Ishikawa (cell line): ENCODE measurements at regions not wholly inside any gene's neighbourhood (a gene's known extent, or its start where the extent isn't known, plus 50 kb on each side); places are given as distances from the start of the nearest gene placed in this dataset.

Experiments
- CEBPB ChIP-seq: IDR thresholded peaks from 2 replicates; pipeline ENCODE4 v1.6.1; 2012
- CREB1 ChIP-seq: IDR thresholded peaks from 2 replicates; pipeline ENCODE4 v1.6.1; 2012; ENCODE audit warnings: low read depth
- EGR1 ChIP-seq: IDR thresholded peaks from 2 replicates; pipeline ENCODE4 v1.6.1; 2012
- EP300 ChIP-seq: IDR thresholded peaks from 2 replicates; pipeline ENCODE4 v1.6.1; 2012; ENCODE audit warnings: borderline replicate concordance
- FOXM1 ChIP-seq: IDR thresholded peaks from 2 replicates; pipeline ENCODE4 v1.6.1; 2012; ENCODE audit warnings: low read depth, borderline replicate concordance
- MAX ChIP-seq: IDR thresholded peaks from 2 replicates; pipeline ENCODE4 v1.6.1; 2012
- NFIC ChIP-seq: IDR thresholded peaks from 2 replicates; pipeline ENCODE4 v1.6.1; 2012
- RAD21 ChIP-seq: IDR thresholded peaks from 2 replicates; pipeline ENCODE4 v1.6.1; 2012; ENCODE audit warnings: low read depth
- REST ChIP-seq: IDR thresholded peaks from 2 replicates; pipeline ENCODE4 v1.6.1; 2012; ENCODE audit warnings: low read depth, mild to moderate bottlenecking
- TAF1 ChIP-seq: IDR thresholded peaks from 2 replicates; pipeline ENCODE4 v1.6.1; 2012; ENCODE audit warnings: low read depth, mild to moderate bottlenecking
- TCF12 ChIP-seq: IDR thresholded peaks from 2 replicates; pipeline ENCODE4 v1.6.1; 2012; ENCODE audit warnings: low read depth
- TEAD4 ChIP-seq: IDR thresholded peaks from 2 replicates; pipeline ENCODE4 v1.6.1; 2012
- USF1 ChIP-seq: IDR thresholded peaks from 2 replicates; pipeline ENCODE4 v1.6.1; 2012
- YY1 ChIP-seq: IDR thresholded peaks from 2 replicates; pipeline ENCODE4 v1.6.1; 2012; ENCODE audit warnings: low read depth
- ZBTB7A ChIP-seq: IDR thresholded peaks from 2 replicates; pipeline ENCODE4 v1.6.1; 2012; ENCODE audit warnings: low read depth

GRCh38 chr11:23875176-23875850 is 621.5 kb upstream of the LUZP2 start:
- TF ChIP-seq TEAD4, result no peak
- TF ChIP-seq TCF12, result no peak
- no peak for TF ChIP-seq CREB1
- no peak for TF ChIP-seq REST
- TF ChIP-seq YY1, result no peak
- TF ChIP-seq ZBTB7A, result no peak

GRCh38 chr11:23884341-23884740 is 612.5 kb upstream of the LUZP2 start:
- TF ChIP-seq CEBPB (no peak), EP300 (no peak)

- TF ChIP-seq NFIC (no peak), EGR1 (no peak), TEAD4 (no peak), REST (no peak), CREB1 (no peak), EP300 (no peak), TAF1 (no peak), USF1 (no peak)
Observed at GRCh38 chr11:23885801-23886200, 611.1 kb upstream of the LUZP2 start.

GRCh38 chr11:23893126-23893525 is 603.7 kb upstream of the LUZP2 start:
- TF ChIP-seq EP300 (no peak), FOXM1 (no peak), ZBTB7A (no peak), USF1 (no peak)

GRCh38 chr11:23897453-23898286 is 599.2 kb upstream of the LUZP2 start:
- TF ChIP-seq NFIC (no peak), MAX (no peak), YY1 (no peak), ZBTB7A (no peak), EGR1 (no peak), USF1 (no peak), CREB1 (no peak), EP300 (no peak), FOXM1 (no peak)

- peak; percentile 88 for TF ChIP-seq TEAD4
- no peak for TF ChIP-seq RAD21
- TF ChIP-seq USF1, result peak; percentile 52
- TF ChIP-seq TCF12, result 0 out of 2 replicates have a peak, but pooled peaks have one; percentile 41
- no peak for TF ChIP-seq CREB1
- TF ChIP-seq TAF1, result no peak
- TF ChIP-seq FOXM1, result no peak
- no peak for TF ChIP-seq MAX
- no peak for TF ChIP-seq ZBTB7A
- no peak for TF ChIP-seq YY1
- TF ChIP-seq CEBPB, result no peak
- no peak for TF ChIP-seq EGR1
- TF ChIP-seq REST, result no peak
- peak; percentile 50; the same call in 1 of the 2 replicates for TF ChIP-seq EP300
- TF ChIP-seq NFIC, result no peak
Observed at GRCh38 chr11:23903044-23903704, 593.7 kb upstream of the LUZP2 start.
